ENCODE measurements at regions not wholly inside any gene's neighbourhood (a gene's known extent, or its start where the extent isn't known, plus 50 kb on each side); places are given as distances from the start of the nearest gene placed in this dataset.

DNA sequence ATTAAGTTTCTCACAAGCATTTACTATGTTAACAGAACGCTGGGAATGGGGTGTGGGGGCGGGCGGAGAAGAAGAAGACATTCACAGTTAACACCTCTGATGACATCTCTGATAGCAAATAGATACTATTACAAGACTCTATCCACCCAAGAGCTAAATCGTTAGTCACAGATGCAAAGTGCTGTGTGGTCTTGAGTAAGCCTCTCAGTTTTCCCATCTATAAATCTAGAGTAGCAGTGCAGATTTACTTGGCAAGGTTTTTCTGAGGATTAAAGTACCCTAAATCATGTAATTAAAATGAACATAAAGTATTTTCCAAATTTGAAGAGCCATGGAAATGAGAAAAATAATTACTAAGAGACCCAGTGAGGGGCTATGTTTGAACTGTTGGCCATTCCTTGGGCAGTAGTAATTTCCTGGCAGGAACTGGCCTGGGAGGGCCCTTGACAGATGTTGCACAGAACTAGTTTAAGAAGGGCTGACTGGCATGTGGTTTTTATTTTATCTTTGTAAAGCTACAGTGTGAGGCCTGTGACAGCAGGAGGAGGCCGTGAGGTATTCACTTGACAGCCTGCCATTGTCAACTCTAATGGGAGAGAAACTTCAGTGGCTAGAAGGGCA lies 58.7 kb upstream of the APOBEC4 start:
- DNase-seq (ENCODE audit: low read depth), result peak; percentile 67

DNA sequence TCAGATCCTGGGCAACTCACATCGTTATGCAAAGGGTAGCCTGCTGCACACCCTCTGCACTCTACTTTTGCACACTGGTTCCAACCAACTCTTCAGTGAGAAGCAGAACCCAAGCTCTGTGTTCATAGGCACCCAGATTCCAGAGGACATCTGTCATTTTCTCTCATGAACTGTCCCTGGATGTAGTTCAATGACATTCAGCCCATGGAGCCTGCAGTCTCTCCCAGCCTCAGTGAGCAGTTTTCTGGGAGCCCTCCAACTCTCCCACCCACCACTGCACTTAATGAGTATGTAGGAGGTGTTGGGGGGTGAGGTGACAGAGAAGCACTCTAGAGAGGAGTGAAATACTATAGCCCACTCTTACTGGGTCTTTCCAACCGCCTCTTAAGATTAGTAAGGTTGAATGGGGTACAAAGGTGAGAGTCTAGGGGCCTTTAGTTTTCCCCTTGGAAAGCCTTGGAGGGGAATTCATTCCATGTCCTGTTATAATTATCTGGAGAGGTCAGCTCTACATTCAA lies 58.1 kb upstream of the APOBEC4 start:
- no peak for DNase-seq (ENCODE audit: low read depth)

DNA sequence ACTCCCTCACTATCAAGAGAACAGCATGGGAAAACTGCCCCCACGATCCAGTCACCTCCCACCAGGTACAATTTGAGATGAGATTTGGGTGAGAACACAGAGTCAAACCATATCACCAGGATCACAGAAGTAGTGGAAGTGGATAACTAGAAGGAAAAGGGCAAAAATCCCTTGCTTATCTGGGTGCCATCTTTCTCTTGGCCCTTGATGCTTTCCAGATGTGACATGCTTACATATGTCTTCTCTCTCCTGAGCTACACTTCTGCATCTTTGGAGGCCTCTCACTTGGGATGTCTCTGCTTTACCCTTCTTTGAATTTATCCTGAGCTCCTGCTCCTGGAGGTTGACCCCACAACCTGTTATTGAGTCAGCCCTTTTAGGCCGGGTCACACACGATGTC lies 57.6 kb upstream of the APOBEC4 start:
- DNase-seq (ENCODE audit: low read depth), result no peak

DNA sequence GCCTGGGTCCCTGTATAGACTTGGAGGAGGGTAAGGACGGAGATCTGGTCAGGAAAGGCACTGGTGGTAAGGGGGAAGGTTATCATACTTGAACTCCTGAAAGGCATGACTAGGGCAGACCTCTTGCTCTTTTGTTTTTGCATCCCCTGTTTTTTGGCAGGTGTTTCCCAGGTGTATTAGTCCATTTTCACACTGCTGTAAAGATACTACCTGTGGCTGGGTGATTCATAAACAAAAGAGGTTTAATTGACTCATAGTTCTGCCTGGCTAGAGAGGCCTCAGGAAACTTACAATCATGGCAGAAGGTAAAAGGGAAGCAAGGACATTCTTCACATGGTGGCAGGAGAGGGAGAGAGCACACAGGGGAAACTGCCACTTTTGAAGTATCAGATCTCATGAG lies 57.2 kb upstream of the APOBEC4 start:
- no peak for DNase-seq (ENCODE audit: low read depth)

DNA sequence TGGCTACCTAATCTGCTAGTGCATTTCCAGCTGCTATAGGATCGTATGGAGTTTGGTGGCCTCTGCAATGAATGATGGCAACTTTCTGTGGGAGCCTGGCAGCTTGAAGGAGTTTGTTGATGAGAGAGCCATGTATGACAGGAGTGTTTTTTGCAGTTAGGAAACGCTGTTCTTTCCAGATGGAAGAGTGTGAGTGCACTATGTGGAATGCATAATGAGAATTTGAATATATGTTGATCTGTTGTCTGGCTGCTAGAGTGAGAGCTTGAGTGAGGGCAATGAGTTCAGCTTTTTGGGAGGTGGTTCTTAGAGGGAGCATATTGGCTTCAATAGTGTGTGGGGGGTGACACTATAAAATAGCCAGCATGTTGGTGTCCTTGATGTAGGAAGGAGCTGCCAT lies 51.0 kb upstream of the APOBEC4 start:
- no peak for DNase-seq (ENCODE audit: low read depth)
